Osteoblast (primary cell): ENCODE measurements at regions not wholly inside any gene's neighbourhood (a gene's known extent, or its start where the extent isn't known, plus 50 kb on each side); places are given as distances from the start of the nearest gene placed in this dataset.

Experiments used
- DNase-seq: peaks from one replicate; pipeline ENCODE4 v3.0.0; 2011; ENCODE audit warnings: low spot score, mixed read lengths; ENCODE audit not compliant: insufficient read length; ENCODE audit errors: missing footprints
- H2AFZ ChIP-seq: 2 replicates; pipeline ENCODE4 v1.6.0; 2011; ENCODE audit warnings: mild to moderate bottlenecking, low read length
- H3K27ac ChIP-seq: 2 replicates; pipeline ENCODE4 v1.5.1; 2011; ENCODE audit warnings: mild to moderate bottlenecking, low read depth, low read length, moderate library complexity
- H3K27me3 ChIP-seq: 2 replicates; pipeline ENCODE4 v1.6.0; 2012; ENCODE audit warnings: mild to moderate bottlenecking, control low read depth, inconsistent platforms, low read length, moderate library complexity; ENCODE audit not compliant: insufficient read depth
- H3K36me3 ChIP-seq: 2 replicates; pipeline ENCODE4 v1.5.1; 2011; ENCODE audit warnings: mild to moderate bottlenecking, low read length, control low read depth, moderate library complexity; ENCODE audit not compliant: insufficient read depth
- H3K4me1 ChIP-seq: 2 replicates; pipeline ENCODE4 v1.5.1; 2011; ENCODE audit warnings: mild to moderate bottlenecking, low read length, control low read depth, moderate library complexity; ENCODE audit not compliant: insufficient read depth
- H3K4me2 ChIP-seq: 2 replicates; pipeline ENCODE4 v1.6.0; 2011; ENCODE audit warnings: mild to moderate bottlenecking, low read length; ENCODE audit not compliant: insufficient read depth
- H3K4me3 ChIP-seq: fragments of 200-600 bp; sonication (generic); 3 replicates; pipeline ENCODE4 v1.5.1; 2012; ENCODE audit warnings: mild to moderate bottlenecking, low read length, inconsistent platforms; ENCODE audit not compliant: insufficient read depth
- H3K79me2 ChIP-seq: 2 replicates; pipeline ENCODE4 v1.6.0; 2012; ENCODE audit warnings: mild to moderate bottlenecking, low read length, control low read depth, inconsistent platforms; ENCODE audit not compliant: insufficient read depth
- H3K9me3 ChIP-seq: 2 replicates; pipeline ENCODE4 v1.5.1; 2011; ENCODE audit warnings: low read depth, low read length, control low read depth
- H4K20me1 ChIP-seq: 2 replicates; pipeline ENCODE4 v1.6.0; 2012; ENCODE audit warnings: mild to moderate bottlenecking, low read length, control low read depth; ENCODE audit not compliant: insufficient read depth
- TF ChIP-seq, protein P1 (sequence below): IDR thresholded peaks from 2 replicates; pipeline ENCODE4 v1.5.1; 2011; ENCODE audit warnings: mild to moderate bottlenecking, low read depth, low read length, moderate library complexity; ENCODE audit errors: extremely low read depth

DNA sequence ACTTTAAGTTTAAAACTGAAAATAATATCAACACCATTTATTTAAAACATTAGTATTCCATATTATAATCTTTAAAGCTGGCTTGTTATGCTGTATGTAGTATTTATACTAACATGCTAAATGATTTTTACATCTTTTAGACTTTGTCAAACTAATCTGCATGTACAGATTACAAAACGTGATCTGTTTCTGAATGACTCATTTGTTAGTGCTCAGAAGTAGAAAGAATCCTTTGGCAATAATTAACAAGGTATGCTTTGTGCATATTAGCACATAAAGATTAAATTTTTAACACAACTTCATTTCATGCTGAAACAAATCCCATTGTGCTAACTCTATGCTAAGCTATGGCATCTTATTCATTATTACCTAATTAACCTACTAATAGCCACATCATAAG, 242.4 kb downstream of the BARHL2 start:
- H3K79me2 ChIP-seq = no peaks in the 10 kb centered on the region

DNA sequence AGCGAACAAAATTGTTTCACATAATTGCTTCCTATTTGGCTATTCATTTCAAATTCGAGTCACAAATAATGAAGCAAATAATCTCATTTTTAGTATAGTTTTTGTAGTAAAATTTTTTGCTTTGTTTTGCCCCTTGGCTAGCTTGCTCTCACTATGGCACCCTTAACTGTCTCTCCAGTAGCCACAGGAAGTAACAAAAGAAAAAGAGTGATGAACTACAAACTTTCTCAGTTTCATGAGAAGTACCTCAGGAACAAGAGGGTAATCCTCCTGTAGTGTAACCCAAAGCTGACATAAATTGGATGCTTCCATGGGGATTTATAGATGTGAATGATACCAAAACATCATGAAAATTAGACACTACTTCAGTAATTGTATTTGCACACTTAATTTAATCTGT, 242.9 kb downstream of the BARHL2 start:
- no peaks in the 10 kb centered on the region for H3K4me1 ChIP-seq
- no peak overlapping the region for H3K4me2 ChIP-seq
- DNase-seq = no peak
- H3K36me3 ChIP-seq = no peaks in the 10 kb centered on the region
- H4K20me1 ChIP-seq = no peaks in the 10 kb centered on the region
- no peak overlapping the region for H2AFZ ChIP-seq
- no peaks in the 10 kb centered on the region for H3K9me3 ChIP-seq
- no peaks in the 10 kb centered on the region for H3K27me3 ChIP-seq
- TF ChIP-seq, protein P1, sequence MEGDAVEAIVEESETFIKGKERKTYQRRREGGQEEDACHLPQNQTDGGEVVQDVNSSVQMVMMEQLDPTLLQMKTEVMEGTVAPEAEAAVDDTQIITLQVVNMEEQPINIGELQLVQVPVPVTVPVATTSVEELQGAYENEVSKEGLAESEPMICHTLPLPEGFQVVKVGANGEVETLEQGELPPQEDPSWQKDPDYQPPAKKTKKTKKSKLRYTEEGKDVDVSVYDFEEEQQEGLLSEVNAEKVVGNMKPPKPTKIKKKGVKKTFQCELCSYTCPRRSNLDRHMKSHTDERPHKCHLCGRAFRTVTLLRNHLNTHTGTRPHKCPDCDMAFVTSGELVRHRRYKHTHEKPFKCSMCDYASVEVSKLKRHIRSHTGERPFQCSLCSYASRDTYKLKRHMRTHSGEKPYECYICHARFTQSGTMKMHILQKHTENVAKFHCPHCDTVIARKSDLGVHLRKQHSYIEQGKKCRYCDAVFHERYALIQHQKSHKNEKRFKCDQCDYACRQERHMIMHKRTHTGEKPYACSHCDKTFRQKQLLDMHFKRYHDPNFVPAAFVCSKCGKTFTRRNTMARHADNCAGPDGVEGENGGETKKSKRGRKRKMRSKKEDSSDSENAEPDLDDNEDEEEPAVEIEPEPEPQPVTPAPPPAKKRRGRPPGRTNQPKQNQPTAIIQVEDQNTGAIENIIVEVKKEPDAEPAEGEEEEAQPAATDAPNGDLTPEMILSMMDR = no peak
- no peaks in the 10 kb centered on the region for H3K79me2 ChIP-seq
- H3K27ac ChIP-seq = no peak overlapping the region
- H3K4me3 ChIP-seq = no peak overlapping the region

More for the DNA sequence above, 242.4 kb downstream of the BARHL2 start:
- no peaks in the 10 kb centered on the region for H3K9me3 ChIP-seq
- TF ChIP-seq, protein P1 = no peak
- H4K20me1 ChIP-seq = no peaks in the 10 kb centered on the region
- H2AFZ ChIP-seq = no peak overlapping the region
- H3K27ac ChIP-seq = no peak overlapping the region
- no peaks in the 10 kb centered on the region for H3K4me1 ChIP-seq
- H3K4me2 ChIP-seq = no peak overlapping the region
- no peak for DNase-seq
- no peaks in the 10 kb centered on the region for H3K27me3 ChIP-seq
- H3K36me3 ChIP-seq = no peaks in the 10 kb centered on the region
- no peak overlapping the region for H3K4me3 ChIP-seq

DNA sequence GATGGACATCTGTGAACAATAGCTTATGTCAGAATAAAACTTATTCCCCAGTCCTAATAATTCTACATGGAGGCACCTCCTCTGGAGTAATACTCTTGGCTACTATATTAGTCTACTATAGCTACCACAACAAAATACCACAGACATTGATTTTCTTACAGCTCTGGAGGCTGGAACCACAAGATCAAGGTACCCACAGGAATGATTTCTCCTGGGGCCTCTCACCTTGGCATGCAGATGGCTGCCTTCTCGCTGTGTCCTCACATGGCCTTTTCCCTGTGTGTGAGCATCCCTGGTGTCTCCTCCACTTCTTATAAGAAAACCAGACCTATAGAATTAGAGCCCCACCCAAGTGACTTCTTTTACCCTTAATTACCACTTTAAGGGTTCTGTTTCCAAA, 244.3 kb downstream of the BARHL2 start:
- no peaks in the 10 kb centered on the region for H3K4me1 ChIP-seq
- no peak overlapping the region for H2AFZ ChIP-seq
- no peaks in the 10 kb centered on the region for H3K27me3 ChIP-seq
- H4K20me1 ChIP-seq = no peaks in the 10 kb centered on the region
- no peak for DNase-seq
- no peaks in the 10 kb centered on the region for H3K9me3 ChIP-seq
- TF ChIP-seq, protein P1 = no peak
- no peaks in the 10 kb centered on the region for H3K36me3 ChIP-seq
- no peak overlapping the region for H3K27ac ChIP-seq
- no peak overlapping the region for H3K4me3 ChIP-seq
- no peaks in the 10 kb centered on the region for H3K79me2 ChIP-seq
- H3K4me2 ChIP-seq = no peak overlapping the region

DNA sequence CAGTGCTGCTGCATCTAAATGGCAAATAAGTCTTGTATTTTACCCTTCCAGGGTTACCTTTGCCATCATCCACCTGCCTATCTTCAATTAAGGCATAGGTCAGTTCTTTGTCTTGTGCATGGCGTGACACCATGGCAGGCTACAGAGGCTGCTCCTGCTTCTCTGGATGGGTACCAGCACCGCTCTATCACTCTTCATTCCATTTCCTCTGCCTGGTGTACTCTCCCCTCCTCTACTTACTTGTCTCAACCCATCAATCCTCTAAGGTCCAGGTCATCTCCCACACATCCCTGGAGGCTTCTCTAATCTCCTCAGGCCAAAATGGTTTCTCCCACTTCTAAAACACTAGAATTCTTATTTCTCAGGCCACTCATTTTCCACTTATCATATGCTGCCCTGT, 257.5 kb downstream of the BARHL2 start:
- TF ChIP-seq, protein P1 = no peak
- Histone ChIP-seq H4K20me1 (no peaks in the 10 kb centered on the region), H3K4me2 (no peak overlapping the region), H3K27ac (no peak overlapping the region), H3K9me3 (no peaks in the 10 kb centered on the region), H3K36me3 (no peaks in the 10 kb centered on the region), H3K79me2 (no peaks in the 10 kb centered on the region), H3K4me1 (no peaks in the 10 kb centered on the region), H3K27me3 (no peaks in the 10 kb centered on the region), H3K4me3 (no peak overlapping the region), H2AFZ (no peak overlapping the region)
- DNase-seq = no peak
